HCT116 (cell line): ENCODE measurements at regions not wholly inside any gene's neighbourhood (a gene's known extent, or its start where the extent isn't known, plus 50 kb on each side); places are given as distances from the start of the nearest gene placed in this dataset.

Experiments used
- ATAC-seq: fragments of 200-7000 bp; cut with Tn5 transposase; 2 replicates; pipeline ENCODE4 v1.9.1; 2020; ENCODE audit warnings: mild to moderate bottlenecking, moderate library complexity
- BruUV-seq: library from RNA; stranded (reverse); fragments of 400-500 nt; replicated peaks from 2 replicates; lab custom pipeline; 2021; lab: Mats Ljungman, UMichigan
- CTCF ChIA-PET: fragments of 300-600 bp; sonication (Branson Sonifier 250); formaldehyde crosslinking; loops from one replicate; lab custom pipeline; 2021; ENCODE audit warnings: antibody characterized with exemption; lab: Charles Lee
- POLR2A ChIA-PET: fragments of 300-600, 350-600 bp; sonication (Branson Sonifier 250); formaldehyde crosslinking; loops from one replicate; lab custom pipeline; 2021; ENCODE audit warnings: antibody characterized with exemption; lab: Charles Lee
- RAD21 ChIA-PET, 2 experiments: fragments of 300-600 bp; sonication (Branson Sonifier 250); formaldehyde crosslinking; loops; one replicate each; lab custom pipeline; 2023; ENCODE audit warnings: low total read pairs in 2 of 2; ENCODE audit not compliant: uncharacterized antibody in 2 of 2, unreplicated experiment in 2 of 2, low non-redundant PET in 1 of 2; lab: Charles Lee
- DNase-seq: peaks from one replicate; pipeline ENCODE4 v3.0.0-alpha.2; 2010; ENCODE audit warnings: low read depth, low spot score
- H2AFZ ChIP-seq: fragments of 200-600 bp; shearing (Covaris generic), sonication (generic); 2 replicates; pipeline ENCODE4 v1.6.1; 2017; ENCODE audit warnings: low read depth, mixed run types, mixed read lengths, antibody characterized with exemption, low read length; ENCODE audit not compliant: poor library complexity, severe bottlenecking
- H3K27ac ChIP-seq: 2 replicates; pipeline ENCODE4 v1.5.1; 2012; ENCODE audit warnings: low read depth, low read length
- H3K27me3 ChIP-seq: fragments of 200-600 bp; sonication (generic); 2 replicates; pipeline ENCODE4 v1.6.1; 2016; ENCODE audit warnings: mixed run types, low read length, mixed read lengths; ENCODE audit not compliant: insufficient read depth
- H3K36me3 ChIP-seq, 2 experiments: fragments of 200-500 bp in 1 of 2; fragments of 200-600 bp in 1 of 2; sonication (Bioruptor generic) in 1 of 2; sonication (generic) in 1 of 2; 2 replicates each; pipeline versions ENCODE4 v1.5.1 to v1.6.1; 2014 to 2016; ENCODE audit warnings: low read length in 2 of 2, inconsistent platforms in 1 of 2, mixed read lengths in 1 of 2, mixed run types in 1 of 2; ENCODE audit not compliant: insufficient read depth in 2 of 2, control insufficient read depth in 1 of 2
- H3K4me1 ChIP-seq, 2 experiments: fragments of 200-600 bp in 1 of 2; sonication (generic) in 1 of 2; 2 replicates each; pipeline versions ENCODE4 v1.5.1 to v1.6.1; 2012 to 2017; ENCODE audit warnings: low read length in 2 of 2, inconsistent platforms in 1 of 2, mild to moderate bottlenecking in 1 of 2, mixed read lengths in 1 of 2, mixed run types in 1 of 2, moderate library complexity in 1 of 2; ENCODE audit not compliant: insufficient read depth in 2 of 2, control insufficient read depth in 1 of 2
- H3K4me2 ChIP-seq: fragments of 200-600 bp; sonication (generic); 2 replicates; pipeline ENCODE4 v1.6.1; 2017; ENCODE audit warnings: mixed run types, low read length, mixed read lengths
- H3K4me3 ChIP-seq, 2 experiments: fragments of 200-600 bp in 1 of 2; sonication (generic) in 1 of 2; replicated peaks in 1 of 2; 2 replicates each; pipeline ENCODE4 v1.5.1; 2011 to 2016; ENCODE audit warnings: low read length in 2 of 2, control low read depth in 1 of 2, low read depth in 1 of 2, mild to moderate bottlenecking in 1 of 2, mixed read lengths in 1 of 2, mixed run types in 1 of 2
- H3K79me2 ChIP-seq: fragments of 200-600 bp; sonication (generic); 2 replicates; pipeline ENCODE4 v1.6.1; 2017; ENCODE audit warnings: mild to moderate bottlenecking, mixed run types, low read length, moderate library complexity, mixed read lengths; ENCODE audit not compliant: insufficient read depth
- H3K9ac ChIP-seq: fragments of 200-600 bp; sonication (generic); 2 replicates; pipeline ENCODE4 v1.6.1; 2016; ENCODE audit warnings: low read length, mixed read lengths
- H3K9me2 ChIP-seq: fragments of 200-600 bp; sonication (generic), shearing (Covaris generic); 2 replicates; pipeline ENCODE4 v1.6.1; 2017; ENCODE audit warnings: mixed run types, mild to moderate bottlenecking, moderate library complexity; ENCODE audit not compliant: insufficient read depth
- H3K9me3 ChIP-seq, 2 experiments: fragments of 200-500 bp in 1 of 2; fragments of 200-600 bp in 1 of 2; sonication (Bioruptor generic) in 1 of 2; sonication (generic) in 1 of 2; 2 replicates each; pipeline ENCODE4 v1.6.1; 2014 to 2017; ENCODE audit warnings: low read length in 2 of 2, mixed read lengths in 2 of 2, inconsistent platforms in 1 of 2, low read depth in 1 of 2, mild to moderate bottlenecking in 1 of 2, mixed run types in 1 of 2, moderate library complexity in 1 of 2; ENCODE audit not compliant: control insufficient read depth in 1 of 2, insufficient read depth in 1 of 2
- H4K20me1 ChIP-seq: fragments of 200-600 bp; sonication (generic), shearing (Covaris generic); 2 replicates; pipeline ENCODE4 v1.6.1; 2017; ENCODE audit warnings: mixed run types, mild to moderate bottlenecking, moderate library complexity; ENCODE audit not compliant: insufficient read depth
- CTCF ChIP-seq, 3 experiments: fragments of 200-600 bp in 1 of 3; sonication (generic) in 1 of 3; IDR thresholded peaks in 2 of 3; conservative IDR thresholded peaks in 1 of 3; 2 replicates each; pipeline ENCODE4 v1.5.1; 2012 to 2017; ENCODE audit warnings: low read depth in 2 of 3, low read length in 2 of 3, antibody characterized with exemption in 1 of 3, borderline replicate concordance in 1 of 3, control low read depth in 1 of 3, mild to moderate bottlenecking in 1 of 3, mixed read lengths in 1 of 3, mixed run types in 1 of 3, moderate library complexity in 1 of 3; ENCODE audit not compliant: insufficient read depth in 1 of 3
- EGR1 ChIP-seq: IDR thresholded peaks from 2 replicates; pipeline ENCODE4 v1.6.1; 2012; ENCODE audit warnings: low read depth
- ELF1 ChIP-seq: IDR thresholded peaks from 2 replicates; pipeline ENCODE4 v1.6.1; 2012; ENCODE audit warnings: low read depth, borderline replicate concordance
- EZH2phosphoT487 ChIP-seq: fragments of 200-600 bp; IDR thresholded peaks from 2 replicates; pipeline ENCODE4 v1.6.1; 2018; ENCODE audit warnings: antibody characterized with exemption, borderline replicate concordance
- POLR2A ChIP-seq: IDR thresholded peaks from 2 replicates; pipeline ENCODE4 v1.7.0; 2011; ENCODE audit warnings: borderline replicate concordance; ENCODE audit not compliant: insufficient read depth, insufficient read length; ENCODE audit errors: extremely low read depth
- TCF7L2 ChIP-seq: IDR thresholded peaks from 2 replicates; pipeline ENCODE4 v1.7.0; 2011; ENCODE audit warnings: borderline replicate concordance, inconsistent platforms; ENCODE audit not compliant: insufficient read depth, insufficient read length; ENCODE audit errors: extremely low read depth
- YY1 ChIP-seq: IDR thresholded peaks from 2 replicates; pipeline ENCODE4 v1.6.1; 2011; ENCODE audit warnings: low read length, low read depth, moderate library complexity, mild to moderate bottlenecking; ENCODE audit not compliant: insufficient replicate concordance; ENCODE audit errors: extremely low read depth
- intact Hi-C: fragments of 100-400 bp; cut with micrococcal nuclease; formaldehyde crosslinking; loops from 2 replicates; pipeline ENCODE4 v1.10.0; 2022

GRCh38 chr11:23727794-23728193 is 769.1 kb upstream of the LUZP2 start:
- RAD21 ChIA-PET: no interaction called here
- no peaks in the 10 kb centered on the region for H3K4me1 ChIP-seq
- CTCF ChIA-PET: no interaction called here
- no peaks in the 10 kb centered on the region for H3K9me2 ChIP-seq
- H3K9me3 ChIP-seq: peaks cover 6 to 14% of the 10 kb centered on the region in 2 experiments; a peak in 2 of 4 replicates
- ATAC-seq: no peak
- H4K20me1 ChIP-seq: no peaks in the 10 kb centered on the region; the same call in 1 of the 2 replicates
- intact Hi-C loops: no loop called here
- TF ChIP-seq POLR2A (no peak), TCF7L2 (peak; percentile 8)
- H3K4me3 ChIP-seq: no peak overlapping the region
- no peak overlapping the region for H2AFZ ChIP-seq
- DNase-seq: no peak
- H3K4me2 ChIP-seq: no peak overlapping the region
- BruUV-seq: no TSS peak
- POLR2A ChIA-PET: no interaction called here
- no peak overlapping the region for H3K27ac ChIP-seq
- H3K27me3 ChIP-seq: no peaks in the 10 kb centered on the region
- H3K36me3 ChIP-seq: no peaks in the 10 kb centered on the region
- H3K79me2 ChIP-seq: no peaks in the 10 kb centered on the region
- H3K9ac ChIP-seq: no peak overlapping the region

GRCh38 chr11:23729088-23729487 is 767.8 kb upstream of the LUZP2 start:
- no peak for ATAC-seq
- BruUV-seq: no TSS peak

More at GRCh38 chr11:23729088-23729487, 767.8 kb upstream of the LUZP2 start:
- Histone ChIP-seq H3K4me3 (no peak overlapping the region), H3K4me2 (no peak overlapping the region), H4K20me1 (no peaks in the 10 kb centered on the region; the same call in 1 of the 2 replicates), H3K9ac (no peak overlapping the region), H3K27ac (no peak overlapping the region)
- intact Hi-C loops: no loop called here
- ChIA-PET POLR2A (no interaction called here), CTCF (no interaction called here)
- TF ChIP-seq ELF1: no peak
- TF ChIP-seq CTCF (IDR thresholded peaks at IDR 0.05 in 2 of 3, conservative IDR thresholded peaks at IDR 0.05 in 1 of 3; ENCODE audit: borderline replicate concordance in 1 of 3, insufficient read depth in 1 of 3, low read depth in 2 of 3, low read length in 2 of 3): no peak
- no peak for TF ChIP-seq EGR1
- TF ChIP-seq EZH2phosphoT487: no peak
- TF ChIP-seq YY1: no peak
- TF ChIP-seq, all 23 proteins: peak for 0
- Histone ChIP-seq H2AFZ (no peak overlapping the region), H3K79me2 (no peaks in the 10 kb centered on the region), H3K4me1 (no peaks in the 10 kb centered on the region), H3K27me3 (no peaks in the 10 kb centered on the region), H3K36me3 (no peaks in the 10 kb centered on the region), H3K9me2 (no peaks in the 10 kb centered on the region), H3K9me3 (peaks cover 6 to 7% of the 10 kb centered on the region in 2 experiments; a peak in 2 of 4 replicates)
- DNase-seq: no peak
- RAD21 ChIA-PET: no interaction called here
